ENCODE measurements at regions not wholly inside any gene's neighbourhood (a gene's known extent, or its start where the extent isn't known, plus 50 kb on each side); places are given as distances from the start of the nearest gene placed in this dataset.
A peak's percentile ranks its signal among the peaks of the same experiment; 100 is the strongest.
"Not testable (repeated sequence)": the region's sequence is repeated elsewhere in the genome, so short reads cannot be mapped to it uniquely, and the experiment has no call there.

DNA sequence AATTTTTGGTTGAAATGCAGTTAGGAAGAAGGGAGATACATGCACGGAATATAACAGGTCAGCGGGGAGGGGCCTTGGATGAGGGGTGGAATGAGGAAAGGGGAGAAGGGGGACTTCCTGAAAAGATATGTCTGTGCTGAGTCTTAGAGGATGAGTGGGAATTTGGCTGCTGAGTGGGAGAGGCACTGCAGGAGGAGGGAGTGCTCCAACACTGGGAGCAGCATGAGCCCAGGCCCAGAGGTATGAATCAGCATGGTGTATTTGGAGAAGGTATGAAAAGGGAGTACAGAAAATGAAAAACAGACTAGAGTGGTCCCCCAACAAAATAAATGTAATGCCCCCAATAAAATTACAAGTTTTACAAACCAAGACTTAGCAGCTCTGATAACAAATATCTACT is 394.4 kb downstream of the IPO8 start:
- DNase-seq (ENCODE audit: unreplicated experiment): no peak
- Mint-ChIP-seq H3K27ac (ENCODE audit: low read depth, unreplicated experiment) (no peak overlapping the region), H3K4me3 (ENCODE audit: unreplicated experiment) (no peak overlapping the region), H3K27me3 (ENCODE audit: insufficient read depth, unreplicated experiment) (no peaks in the 10 kb centered on the region), H3K9me3 (ENCODE audit: unreplicated experiment) (no peaks in the 10 kb centered on the region), H3K36me3 (ENCODE audit: insufficient read depth, unreplicated experiment) (no peaks in the 10 kb centered on the region), H3K4me1 (ENCODE audit: insufficient read depth, unreplicated experiment) (no peaks in the 10 kb centered on the region)
- CTCF ChIA-PET: interaction anchor here (0.7 kb wide), 1 partner anchor 90 kb away, joined by 3 read pairs; no protein-coding TSS in a partner anchor
- intact Hi-C loops (cut with micrococcal nuclease): no loop called here
- BruUV-seq (replicated peaks): no TSS peak
- TF ChIP-seq, protein P1, sequence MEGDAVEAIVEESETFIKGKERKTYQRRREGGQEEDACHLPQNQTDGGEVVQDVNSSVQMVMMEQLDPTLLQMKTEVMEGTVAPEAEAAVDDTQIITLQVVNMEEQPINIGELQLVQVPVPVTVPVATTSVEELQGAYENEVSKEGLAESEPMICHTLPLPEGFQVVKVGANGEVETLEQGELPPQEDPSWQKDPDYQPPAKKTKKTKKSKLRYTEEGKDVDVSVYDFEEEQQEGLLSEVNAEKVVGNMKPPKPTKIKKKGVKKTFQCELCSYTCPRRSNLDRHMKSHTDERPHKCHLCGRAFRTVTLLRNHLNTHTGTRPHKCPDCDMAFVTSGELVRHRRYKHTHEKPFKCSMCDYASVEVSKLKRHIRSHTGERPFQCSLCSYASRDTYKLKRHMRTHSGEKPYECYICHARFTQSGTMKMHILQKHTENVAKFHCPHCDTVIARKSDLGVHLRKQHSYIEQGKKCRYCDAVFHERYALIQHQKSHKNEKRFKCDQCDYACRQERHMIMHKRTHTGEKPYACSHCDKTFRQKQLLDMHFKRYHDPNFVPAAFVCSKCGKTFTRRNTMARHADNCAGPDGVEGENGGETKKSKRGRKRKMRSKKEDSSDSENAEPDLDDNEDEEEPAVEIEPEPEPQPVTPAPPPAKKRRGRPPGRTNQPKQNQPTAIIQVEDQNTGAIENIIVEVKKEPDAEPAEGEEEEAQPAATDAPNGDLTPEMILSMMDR (IDR thresholded peaks at IDR 0.05; ENCODE audit: unreplicated experiment): no peak
- POLR2A ChIA-PET: no interaction called here

DNA sequence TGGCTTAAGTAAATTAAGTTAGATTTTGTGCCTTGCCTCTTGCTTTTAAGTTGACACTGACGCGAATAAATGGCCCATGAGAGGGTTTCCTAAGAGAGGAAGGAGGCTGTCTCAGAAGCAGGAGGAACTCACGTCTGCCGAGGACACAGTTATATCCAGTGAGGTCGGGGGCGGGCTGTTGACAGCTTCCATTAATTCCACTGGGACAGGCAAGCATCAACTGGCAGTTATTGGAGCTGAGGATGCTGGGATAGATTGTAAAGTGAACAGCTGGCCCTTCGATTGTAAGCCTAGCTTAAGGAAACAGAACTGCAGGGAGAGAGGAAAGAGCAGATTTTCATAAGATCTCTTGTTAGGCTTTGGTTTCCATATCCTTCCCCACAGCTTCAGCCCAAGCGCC is 399.2 kb downstream of the IPO8 start:
- Mint-ChIP-seq H3K36me3 (ENCODE audit: insufficient read depth, unreplicated experiment) (no peaks in the 10 kb centered on the region), H3K27ac (ENCODE audit: low read depth, unreplicated experiment) (no peak overlapping the region), H3K9me3 (ENCODE audit: unreplicated experiment) (no peaks in the 10 kb centered on the region), H3K4me1 (ENCODE audit: insufficient read depth, unreplicated experiment) (no peaks in the 10 kb centered on the region), H3K4me3 (ENCODE audit: unreplicated experiment) (no peak overlapping the region), H3K27me3 (ENCODE audit: insufficient read depth, unreplicated experiment) (no peaks in the 10 kb centered on the region)
- no peak for DNase-seq (ENCODE audit: unreplicated experiment)
- intact Hi-C loops (cut with micrococcal nuclease): no loop called here
- POLR2A ChIA-PET: no interaction called here
- no TSS peak for BruUV-seq (replicated peaks)
- TF ChIP-seq, protein P1 (IDR thresholded peaks at IDR 0.05; ENCODE audit: unreplicated experiment): no peak
- CTCF ChIA-PET: interaction anchor here (0.5 to 0.9 kb wide), 6 partner anchors 8 to 758 kb away, joined by 3 to 4 read pairs (median 3); no protein-coding TSS in a partner anchor

DNA sequence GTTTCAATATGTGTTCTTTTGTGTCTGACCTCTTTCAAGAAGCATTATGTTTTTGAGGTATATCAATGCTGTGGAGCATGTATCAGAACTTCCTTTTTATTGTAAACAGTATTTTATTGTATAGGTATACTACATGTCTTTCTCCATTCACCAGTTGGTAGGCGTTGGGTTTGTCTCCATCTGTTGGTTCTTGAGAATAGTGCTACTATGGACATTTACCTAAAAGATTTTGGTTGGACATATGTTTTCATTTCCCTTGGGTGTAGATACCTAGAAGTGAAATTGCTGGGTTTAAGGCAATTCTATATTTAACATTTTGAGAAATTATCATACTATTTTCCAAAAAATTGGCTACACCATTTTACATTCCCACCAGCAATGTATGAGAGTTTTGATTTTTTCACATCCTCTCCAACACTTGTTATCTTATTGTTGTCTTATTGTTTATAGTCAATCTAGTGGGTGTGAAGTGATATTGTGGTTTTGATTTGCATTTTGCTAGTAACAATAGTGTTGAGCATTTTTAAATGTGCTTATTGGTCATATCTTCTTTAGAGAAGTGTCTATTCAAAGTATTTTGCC is 409.2 kb downstream of the IPO8 start:
- BruUV-seq (replicated peaks): no TSS peak
- intact Hi-C loops (cut with micrococcal nuclease): loop anchor here (1.0 to 10.0 kb wide), 5 partner anchors 504 to 978 kb away; partner anchors contain the start of gene TMTC1
- CTCF ChIA-PET: no interaction called here

DNA sequence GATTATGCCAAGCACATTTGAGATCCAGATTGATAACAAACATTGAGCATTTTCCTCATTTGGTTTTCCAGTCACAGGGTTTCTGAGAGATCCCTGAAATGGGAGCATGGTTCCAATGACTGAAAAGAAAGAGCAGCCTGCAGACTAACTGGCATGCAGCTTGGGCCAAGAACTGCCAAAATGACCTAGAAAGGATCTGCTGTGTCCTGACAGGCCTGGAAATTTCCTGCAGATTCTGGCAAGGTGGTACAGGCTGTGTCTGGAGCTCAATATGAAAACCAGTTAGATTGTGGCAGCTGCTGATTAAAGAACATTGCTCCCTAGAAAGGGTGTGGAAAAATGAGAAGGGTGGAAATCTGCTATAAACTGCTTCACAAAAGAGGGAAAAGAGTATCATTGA is 417.3 kb downstream of the IPO8 start:
- BruUV-seq (replicated peaks): no TSS peak
- no peaks in the 10 kb centered on the region for H3K4me1 Mint-ChIP-seq (ENCODE audit: insufficient read depth, unreplicated experiment)
- no peak overlapping the region for H3K27ac Mint-ChIP-seq (ENCODE audit: low read depth, unreplicated experiment)
- TF ChIP-seq, protein P1 (IDR thresholded peaks at IDR 0.05; ENCODE audit: unreplicated experiment): no peak
- no peaks in the 10 kb centered on the region for H3K27me3 Mint-ChIP-seq (ENCODE audit: insufficient read depth, unreplicated experiment)
- H3K36me3 Mint-ChIP-seq (ENCODE audit: insufficient read depth, unreplicated experiment): no peaks in the 10 kb centered on the region
- CTCF ChIA-PET: interaction anchor here (0.6 kb wide), 1 partner anchor 759 kb away, joined by 3 read pairs; no protein-coding TSS in a partner anchor
- DNase-seq (ENCODE audit: unreplicated experiment): no peak
- POLR2A ChIA-PET: no interaction called here
- no peak overlapping the region for H3K4me3 Mint-ChIP-seq (ENCODE audit: unreplicated experiment)
- H3K9me3 Mint-ChIP-seq (ENCODE audit: unreplicated experiment): peaks cover 4% of the 10 kb centered on the region
- intact Hi-C loops (cut with micrococcal nuclease): no loop called here

More for the DNA sequence above, 409.2 kb downstream of the IPO8 start:
- Mint-ChIP-seq H3K27ac (ENCODE audit: low read depth, unreplicated experiment) (no peak overlapping the region), H3K36me3 (ENCODE audit: insufficient read depth, unreplicated experiment) (no peaks in the 10 kb centered on the region), H3K4me3 (ENCODE audit: unreplicated experiment) (no peak overlapping the region), H3K9me3 (ENCODE audit: unreplicated experiment) (peaks cover 7% of the 10 kb centered on the region), H3K4me1 (ENCODE audit: insufficient read depth, unreplicated experiment) (no peaks in the 10 kb centered on the region), H3K27me3 (ENCODE audit: insufficient read depth, unreplicated experiment) (peaks cover 19% of the 10 kb centered on the region)
- TF ChIP-seq, protein P1 (IDR thresholded peaks at IDR 0.05; ENCODE audit: unreplicated experiment): peak; percentile 63
- DNase-seq (ENCODE audit: unreplicated experiment): peak; percentile 59
- POLR2A ChIA-PET: no interaction called here

DNA sequence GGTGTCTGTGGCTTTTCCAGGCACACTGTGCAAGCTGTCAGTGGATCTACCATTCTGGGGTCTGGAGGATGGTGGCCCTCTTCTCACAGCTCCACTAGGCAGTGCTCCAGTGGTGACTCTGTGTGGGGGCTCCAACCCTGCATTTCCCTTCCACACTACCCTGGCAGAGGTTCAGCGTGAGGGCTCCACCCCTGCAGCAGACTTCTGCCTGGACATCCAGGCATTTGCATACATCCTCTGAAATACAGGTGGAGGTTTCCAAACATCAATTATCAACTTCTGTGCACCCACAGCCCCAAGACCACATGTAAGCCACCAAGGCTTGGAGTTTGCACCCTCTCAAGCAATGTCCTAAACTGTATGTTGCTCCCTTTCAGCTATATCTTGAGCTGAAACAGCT is 423.2 kb downstream of the IPO8 start:
- H3K36me3 Mint-ChIP-seq (ENCODE audit: insufficient read depth, unreplicated experiment); BruUV-seq (replicated peaks); POLR2A ChIA-PET; H3K4me3 Mint-ChIP-seq (ENCODE audit: unreplicated experiment); intact Hi-C loops (cut with micrococcal nuclease); H3K27me3 Mint-ChIP-seq (ENCODE audit: insufficient read depth, unreplicated experiment); DNase-seq (ENCODE audit: unreplicated experiment); H3K27ac Mint-ChIP-seq (ENCODE audit: low read depth, unreplicated experiment); H3K4me1 Mint-ChIP-seq (ENCODE audit: insufficient read depth, unreplicated experiment): not testable (repeated sequence)
- CTCF ChIA-PET: interaction anchor here (0.5 kb wide), 1 partner anchor 367 kb away, joined by 3 read pairs; no protein-coding TSS in a partner anchor
- H3K9me3 Mint-ChIP-seq (ENCODE audit: unreplicated experiment): peaks cover 11% of the 10 kb centered on the region

Measured in MCF 10A (cell line).